ENCODE measurements at regions not wholly inside any gene's neighbourhood (a gene's known extent, or its start where the extent isn't known, plus 50 kb on each side); places are given as distances from the start of the nearest gene placed in this dataset.

- H3K9ac ChIP-seq (ENCODE audit: extremely low read depth, insufficient read length, low read length): peak overlapping the region; percentile 18
- no peak overlapping the region for H4K5ac ChIP-seq (ENCODE audit: insufficient read length, low read depth, low read length)
- no peak overlapping the region for H2AFZ ChIP-seq (ENCODE audit: low read length)
- no peak overlapping the region for H2BK20ac ChIP-seq (ENCODE audit: low read depth, low read length, poor library complexity, severe bottlenecking)
- no peak overlapping the region for H3K56ac ChIP-seq (ENCODE audit: insufficient read length, low read depth, low read length)
- H3K4ac ChIP-seq (ENCODE audit: low read depth, low read length): no peak overlapping the region
- H3K23ac ChIP-seq (ENCODE audit: insufficient read length, low read depth, low read length): no peak overlapping the region
- H3K18ac ChIP-seq (ENCODE audit: insufficient read length, low read depth, low read length): no peak overlapping the region
- no peaks in the 10 kb centered on the region for H3K79me2 ChIP-seq (ENCODE audit: insufficient read depth, low read length)
- no peaks in the 10 kb centered on the region for H3K27me3 ChIP-seq (ENCODE audit: insufficient read depth, low read length)
- no peak overlapping the region for H2BK5ac ChIP-seq (ENCODE audit: insufficient read length, low read length)
- H3K9me3 ChIP-seq (ENCODE audit: control insufficient read depth, low read depth, low read length): peaks cover 12% of the 10 kb centered on the region
- H4K8ac ChIP-seq (replicated peaks; ENCODE audit: insufficient read length, low read depth, low read length): no peak overlapping the region
- H3K4me1 ChIP-seq (ENCODE audit: insufficient read depth, low read length): peaks cover 3% of the 10 kb centered on the region
- WGBS (ENCODE audit: extremely low coverage, insufficient read length, low lambda C conversion rate): no CpG with 5 or more reads among the region's 7 CpGs
- no peak for TF ChIP-seq CTCF (conservative IDR thresholded peaks at IDR 0.05)
- peaks cover 30 to 46% (median 43%) of the 10 kb centered on the region in 3 experiments for H3K36me3 Mint-ChIP-seq (ENCODE audit: insufficient read depth in 1 of 3, low read depth in 3 of 3)
- no peak overlapping the region for H2AK5ac ChIP-seq (ENCODE audit: insufficient read length, low read length)
- H2BK120ac ChIP-seq (ENCODE audit: low read depth, low read length, poor library complexity, severe bottlenecking): no peak overlapping the region
- DNase-seq: peak; percentile 99
- H3K14ac ChIP-seq (ENCODE audit: insufficient read depth, low read length): no peak overlapping the region
- H3K27ac ChIP-seq (ENCODE audit: insufficient read length, low read depth, low read length): peak overlapping the region; percentile 90
- H3K23me2 ChIP-seq (ENCODE audit: insufficient read length, low read depth, low read length, poor library complexity, severe bottlenecking): no peaks in the 10 kb centered on the region
- peak overlapping the region; percentile 98 to 99 (median 99) for H3K27ac Mint-ChIP-seq
- no peak overlapping the region for H4K91ac ChIP-seq (ENCODE audit: insufficient read length, low read depth, low read length)
- H4K20me1 ChIP-seq (ENCODE audit: control insufficient read depth, insufficient read depth, insufficient read length): no peaks in the 10 kb centered on the region
- H3K4me2 ChIP-seq (ENCODE audit: insufficient read depth, insufficient read length, low read length): no peak overlapping the region
- H3K9me3 Mint-ChIP-seq: peaks cover 33% of the 10 kb centered on the region in 2 experiments
- H3K27me3 Mint-ChIP-seq (ENCODE audit: low read depth): no peaks in the 10 kb centered on the region; the same call in 1 of the 2 replicates
- H3K4me3 Mint-ChIP-seq: peak overlapping the region; percentile 40 to 66
- peaks cover 47 to 52% of the 10 kb centered on the region in 2 experiments for H3K4me1 Mint-ChIP-seq
- H2BK15ac ChIP-seq (ENCODE audit: low read depth, low read length): no peak overlapping the region
- H2BK12ac ChIP-seq (ENCODE audit: insufficient read length, low read depth, low read length): no peak overlapping the region
- H3K79me1 ChIP-seq (ENCODE audit: insufficient read depth, low read depth, low read length, poor library complexity, severe bottlenecking): no peaks in the 10 kb centered on the region
- H3T11ph ChIP-seq (ENCODE audit: low read length): peak overlapping the region; percentile 84
Observed at GRCh38 chr5:12323637-12324229, 419.5 kb upstream of the CTNND2 start.
